Activated T-cell treated with anti-CD3 and anti-CD28 coated beads for 48 hours (primary cell): ENCODE measurements at regions not wholly inside any gene's neighbourhood (a gene's known extent, or its start where the extent isn't known, plus 50 kb on each side); places are given as distances from the start of the nearest gene placed in this dataset.

ENCODE experiments used
- DNase-seq: peaks from one replicate; pipeline ENCODE4 v3.0.0-alpha.2; 2020; ENCODE audit warnings: low read depth

- no peak for DNase-seq
These were observed 545.9 kb downstream of the PLPP3 start for GRCh38 chr1:56033321-56034037.

GRCh38 chr1:56032096-56032676, 547.2 kb downstream of the PLPP3 start:
- no peak for DNase-seq

- DNase-seq, result no peak
These were observed 548.4 kb downstream of the PLPP3 start for GRCh38 chr1:56031001-56031400.

GRCh38 chr1:56029319-56030003, 549.9 kb downstream of the PLPP3 start:
- no peak for DNase-seq

GRCh38 chr1:56028911-56029310, 550.5 kb downstream of the PLPP3 start:
- DNase-seq, result no peak

- no peak for DNase-seq
These were observed 551.1 kb downstream of the PLPP3 start for GRCh38 chr1:56028244-56028643.

- DNase-seq, result no peak
These were observed 553.4 kb downstream of the PLPP3 start for GRCh38 chr1:56025942-56026341.

- DNase-seq, result no peak
These were observed 555.2 kb downstream of the PLPP3 start for GRCh38 chr1:56024155-56024554.

GRCh38 chr1:56019922-56020321, 559.4 kb downstream of the PLPP3 start:
- DNase-seq, result no peak

- DNase-seq, result no peak
These were observed 559.9 kb downstream of the PLPP3 start for GRCh38 chr1:56019472-56019871.

GRCh38 chr1:56017336-56017735, 562.0 kb downstream of the PLPP3 start:
- no peak for DNase-seq

GRCh38 chr1:56003846-56004245, 575.5 kb downstream of the PLPP3 start:
- no peak for DNase-seq

GRCh38 chr1:56002231-56002630, 577.1 kb downstream of the PLPP3 start:
- no peak for DNase-seq

- DNase-seq, result no peak
These were observed 578.9 kb downstream of the PLPP3 start for GRCh38 chr1:56000424-56000823.

GRCh38 chr1:55997536-55997935, 581.8 kb downstream of the PLPP3 start:
- DNase-seq, result no peak

- no peak for DNase-seq
These were observed 585.6 kb downstream of the PLPP3 start for GRCh38 chr1:55993646-55994318.

GRCh38 chr1:55990007-55990406, 589.4 kb downstream of the PLPP3 start:
- DNase-seq, result no peak

GRCh38 chr1:55988963-55989452, 590.4 kb downstream of the PLPP3 start:
- no peak for DNase-seq

GRCh38 chr1:55987491-55988249, 591.7 kb downstream of the PLPP3 start:
- DNase-seq, result no peak

- DNase-seq, result no peak
These were observed 593.4 kb downstream of the PLPP3 start for GRCh38 chr1:55986003-55986402.

GRCh38 chr1:55981010-55981650, 598.2 kb downstream of the PLPP3 start:
- DNase-seq, result no peak
